ENCODE measurements at regions not wholly inside any gene's neighbourhood (a gene's known extent, or its start where the extent isn't known, plus 50 kb on each side); places are given as distances from the start of the nearest gene placed in this dataset.
"Not testable (repeated sequence)": the region's sequence is repeated elsewhere in the genome, so short reads cannot be mapped to it uniquely, and the experiment has no call there.

GRCh38 chr13:109287553-109287952 lies 498.8 kb downstream of the IRS2 start:
- no peaks in the 10 kb centered on the region for H3K27me3 Mint-ChIP-seq
- no peak for ATAC-seq
- no peaks in the 10 kb centered on the region for H3K4me1 Mint-ChIP-seq

GRCh38 chr13:109285586-109285985 lies 500.8 kb downstream of the IRS2 start:
- Mint-ChIP-seq H3K4me3 (no peak overlapping the region), H3K27ac (no peak overlapping the region), H3K9me3 (peaks cover 0 to 6% of the 10 kb centered on the region in 2 donors), H3K27me3 (peaks cover 6% of the 10 kb centered on the region), H3K4me1 (no peaks in the 10 kb centered on the region)
- DNase-seq (no peak), ATAC-seq (no peak)

More at GRCh38 chr13:109287553-109287952, 498.8 kb downstream of the IRS2 start:
- no peak for DNase-seq
- Mint-ChIP-seq H3K27ac (no peak overlapping the region), H3K9me3 (no peaks in the 10 kb centered on the region), H3K4me3 (no peak overlapping the region)

GRCh38 chr13:109281903-109282635 lies 504.3 kb downstream of the IRS2 start:
- Mint-ChIP-seq H3K4me1 (no peaks in the 10 kb centered on the region), H3K27ac (no peak overlapping the region), H3K9me3 (peaks cover 0 to 7% of the 10 kb centered on the region in 2 donors), H3K27me3 (peaks cover 8% of the 10 kb centered on the region), H3K4me3 (no peak overlapping the region)
- no peak for ATAC-seq
- DNase-seq, result no peak

GRCh38 chr13:109281017-109281902 lies 505.1 kb downstream of the IRS2 start:
- H3K4me3 Mint-ChIP-seq, result no peak overlapping the region
- H3K27ac Mint-ChIP-seq, result no peak overlapping the region
- H3K9me3 Mint-ChIP-seq, result peaks cover 0 to 7% of the 10 kb centered on the region in 2 donors
- ATAC-seq (no peak), DNase-seq (no peak)
- H3K27me3 Mint-ChIP-seq, result peaks cover 8% of the 10 kb centered on the region
- no peaks in the 10 kb centered on the region for H3K4me1 Mint-ChIP-seq

GRCh38 chr13:109276261-109276660 lies 510.1 kb downstream of the IRS2 start:
- no peak for ATAC-seq
- peaks cover 0 to 7% of the 10 kb centered on the region in 2 donors for H3K9me3 Mint-ChIP-seq

GRCh38 chr13:109275852-109276251 lies 510.5 kb downstream of the IRS2 start:
- no peak for DNase-seq

More at GRCh38 chr13:109276261-109276660, 510.1 kb downstream of the IRS2 start:
- H3K4me3 Mint-ChIP-seq, result no peak overlapping the region
- peaks cover 17% of the 10 kb centered on the region for H3K27me3 Mint-ChIP-seq
- H3K27ac Mint-ChIP-seq, result no peak overlapping the region
- DNase-seq, result no peak
- no peaks in the 10 kb centered on the region for H3K4me1 Mint-ChIP-seq

GRCh38 chr13:109275139-109275745 lies 511.1 kb downstream of the IRS2 start:
- DNase-seq (no peak), ATAC-seq (no peak)
- no peaks in the 10 kb centered on the region for H3K9me3 Mint-ChIP-seq
- no peaks in the 10 kb centered on the region for H3K4me1 Mint-ChIP-seq
- no peak overlapping the region for H3K27ac Mint-ChIP-seq
- peaks cover 9% of the 10 kb centered on the region for H3K27me3 Mint-ChIP-seq
- no peak overlapping the region for H3K4me3 Mint-ChIP-seq

More at GRCh38 chr13:109275852-109276251, 510.5 kb downstream of the IRS2 start:
- Mint-ChIP-seq H3K27me3 (peaks cover 14% of the 10 kb centered on the region), H3K9me3 (peaks cover 0 to 4% of the 10 kb centered on the region in 2 donors), H3K4me3 (no peak overlapping the region), H3K4me1 (no peaks in the 10 kb centered on the region), H3K27ac (no peak overlapping the region)
- no peak for ATAC-seq

GRCh38 chr13:109274188-109274821 lies 512.1 kb downstream of the IRS2 start:
- Mint-ChIP-seq H3K9me3 (no peaks in the 10 kb centered on the region), H3K27me3 (peaks cover 12% of the 10 kb centered on the region), H3K4me1 (no peaks in the 10 kb centered on the region), H3K27ac (no peak overlapping the region), H3K4me3 (no peak overlapping the region)
- no peak for ATAC-seq
- DNase-seq, result no peak

- Mint-ChIP-seq H3K4me3 (no peak overlapping the region), H3K27me3 (peaks cover 16% of the 10 kb centered on the region), H3K4me1 (no peaks in the 10 kb centered on the region), H3K9me3 (no peaks in the 10 kb centered on the region), H3K27ac (no peak overlapping the region)
- DNase-seq (no peak), ATAC-seq (no peak)
These were observed 513.0 kb downstream of the IRS2 start for GRCh38 chr13:109273326-109273751.

GRCh38 chr13:109272595-109273325 lies 513.6 kb downstream of the IRS2 start:
- no peaks in the 10 kb centered on the region for H3K9me3 Mint-ChIP-seq
- H3K27ac Mint-ChIP-seq, result no peak overlapping the region
- H3K4me3 Mint-ChIP-seq, result no peak overlapping the region
- no peak for ATAC-seq
- H3K27me3 Mint-ChIP-seq, result peaks cover 16% of the 10 kb centered on the region
- no peaks in the 10 kb centered on the region for H3K4me1 Mint-ChIP-seq
- no peak for DNase-seq

- no peaks in the 10 kb centered on the region for H3K9me3 Mint-ChIP-seq
- H3K27ac Mint-ChIP-seq, result no peak overlapping the region
- DNase-seq, result no peak
- peaks cover 16% of the 10 kb centered on the region for H3K27me3 Mint-ChIP-seq
- no peak overlapping the region for H3K4me3 Mint-ChIP-seq
- H3K4me1 Mint-ChIP-seq, result no peaks in the 10 kb centered on the region
- ATAC-seq, result no peak
These were observed 514.5 kb downstream of the IRS2 start for GRCh38 chr13:109271555-109272541.

- Mint-ChIP-seq H3K4me1 (no peaks in the 10 kb centered on the region), H3K9me3 (no peaks in the 10 kb centered on the region), H3K27ac (no peak overlapping the region), H3K4me3 (no peak overlapping the region), H3K27me3 (peaks cover 21% of the 10 kb centered on the region)
- ATAC-seq, result no peak
- DNase-seq, result no peak
These were observed 515.3 kb downstream of the IRS2 start for GRCh38 chr13:109271061-109271460.

GRCh38 chr13:109269381-109269780 lies 517.0 kb downstream of the IRS2 start:
- H3K27ac Mint-ChIP-seq, H3K4me1 Mint-ChIP-seq, H3K9me3 Mint-ChIP-seq, ATAC-seq, DNase-seq, H3K4me3 Mint-ChIP-seq: not testable (repeated sequence)
- peaks cover 23% of the 10 kb centered on the region for H3K27me3 Mint-ChIP-seq

- H3K27ac Mint-ChIP-seq, DNase-seq, H3K9me3 Mint-ChIP-seq, H3K4me1 Mint-ChIP-seq, H3K4me3 Mint-ChIP-seq, ATAC-seq: not testable (repeated sequence)
- H3K27me3 Mint-ChIP-seq, result peaks cover 21% of the 10 kb centered on the region
These were observed 517.9 kb downstream of the IRS2 start for GRCh38 chr13:109268492-109268891.

Data from stimulated activated naive CD8-positive, alpha-beta T cell treated with anti-CD3 and anti-CD28 coated beads, Interleukin-15, amount 100 ng/mL, for 72 hours (primary cell).